DND-41 (cell line): ENCODE measurements at regions not wholly inside any gene's neighbourhood (a gene's known extent, or its start where the extent isn't known, plus 50 kb on each side); places are given as distances from the start of the nearest gene placed in this dataset.

ENCODE experiments used
- EZH2 ChIP-seq: IDR thresholded peaks from 3 replicates; pipeline ENCODE4 v1.6.1; 2012; ENCODE audit warnings: borderline replicate concordance, low read depth, mild to moderate bottlenecking, moderate library complexity, low read length, inconsistent platforms; ENCODE audit not compliant: severe bottlenecking
- TF ChIP-seq, protein P1 (sequence below): IDR thresholded peaks from 2 replicates; pipeline ENCODE4 v1.5.1; 2012; ENCODE audit warnings: borderline replicate concordance, low read length, moderate library complexity, mild to moderate bottlenecking; ENCODE audit not compliant: poor library complexity, severe bottlenecking; ENCODE audit errors: extremely low read depth

DNA sequence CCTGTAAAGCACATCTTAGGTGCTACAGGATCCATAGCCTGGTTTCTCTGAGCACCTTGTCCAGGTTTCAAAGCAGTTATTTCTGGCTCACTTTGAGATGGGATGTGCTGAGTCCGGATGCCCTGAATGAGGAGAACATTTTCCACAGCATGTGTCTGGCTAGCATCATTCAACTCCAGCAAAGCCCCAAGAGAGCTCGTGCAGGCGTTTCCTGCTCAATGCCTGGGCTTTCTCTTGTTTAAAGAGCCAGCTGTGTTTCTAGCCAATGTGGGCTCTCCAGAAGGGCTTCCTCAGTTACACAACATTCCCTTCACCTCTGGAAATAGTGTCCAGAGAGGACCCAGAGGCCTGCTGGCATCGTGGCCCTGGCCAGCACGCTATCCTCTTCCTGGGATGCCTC lies 411.7 kb downstream of the DMAC1 start:
- TF ChIP-seq, protein P1, sequence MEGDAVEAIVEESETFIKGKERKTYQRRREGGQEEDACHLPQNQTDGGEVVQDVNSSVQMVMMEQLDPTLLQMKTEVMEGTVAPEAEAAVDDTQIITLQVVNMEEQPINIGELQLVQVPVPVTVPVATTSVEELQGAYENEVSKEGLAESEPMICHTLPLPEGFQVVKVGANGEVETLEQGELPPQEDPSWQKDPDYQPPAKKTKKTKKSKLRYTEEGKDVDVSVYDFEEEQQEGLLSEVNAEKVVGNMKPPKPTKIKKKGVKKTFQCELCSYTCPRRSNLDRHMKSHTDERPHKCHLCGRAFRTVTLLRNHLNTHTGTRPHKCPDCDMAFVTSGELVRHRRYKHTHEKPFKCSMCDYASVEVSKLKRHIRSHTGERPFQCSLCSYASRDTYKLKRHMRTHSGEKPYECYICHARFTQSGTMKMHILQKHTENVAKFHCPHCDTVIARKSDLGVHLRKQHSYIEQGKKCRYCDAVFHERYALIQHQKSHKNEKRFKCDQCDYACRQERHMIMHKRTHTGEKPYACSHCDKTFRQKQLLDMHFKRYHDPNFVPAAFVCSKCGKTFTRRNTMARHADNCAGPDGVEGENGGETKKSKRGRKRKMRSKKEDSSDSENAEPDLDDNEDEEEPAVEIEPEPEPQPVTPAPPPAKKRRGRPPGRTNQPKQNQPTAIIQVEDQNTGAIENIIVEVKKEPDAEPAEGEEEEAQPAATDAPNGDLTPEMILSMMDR = no peak
- no peak for TF ChIP-seq EZH2
